Immature natural killer cell (primary cell): ENCODE measurements at regions not wholly inside any gene's neighbourhood (a gene's known extent, or its start where the extent isn't known, plus 50 kb on each side); places are given as distances from the start of the nearest gene placed in this dataset.
"Not testable (repeated sequence)": the region's sequence is repeated elsewhere in the genome, so short reads cannot be mapped to it uniquely, and the experiment has no call there.

Source experiments
- DNase-seq, 3 donors: peaks; one replicate each; pipeline ENCODE4 v3.0.0; 2022; ENCODE audit warnings: mixed read lengths in 1 of 3
- H3K27ac Mint-ChIP-seq, 6 donors: one replicate each; pipeline ENCODE4 v1.8.0; 2020; ENCODE audit warnings: mixed read lengths in 6 of 6, mild to moderate bottlenecking in 5 of 6, inconsistent platforms in 4 of 6, moderate library complexity in 3 of 6
- H3K27me3 Mint-ChIP-seq, 3 donors: one replicate each; pipeline ENCODE4 v1.8.0; 2020 to 2021; ENCODE audit warnings: low read depth in 3 of 3, mild to moderate bottlenecking in 3 of 3, mixed read lengths in 3 of 3, moderate library complexity in 3 of 3, inconsistent platforms in 1 of 3
- H3K36me3 Mint-ChIP-seq, 3 donors: one replicate each; pipeline ENCODE4 v1.8.0; 2020; ENCODE audit warnings: mixed read lengths in 3 of 3, inconsistent platforms in 2 of 3, mild to moderate bottlenecking in 2 of 3
- H3K4me1 Mint-ChIP-seq, 2 donors: one replicate each; pipeline ENCODE4 v1.8.0; 2020; ENCODE audit warnings: inconsistent platforms in 2 of 2, mild to moderate bottlenecking in 2 of 2, mixed read lengths in 2 of 2, moderate library complexity in 1 of 2
- H3K4me3 Mint-ChIP-seq, 5 donors: one replicate each; pipeline ENCODE4 v1.8.0; 2020; ENCODE audit warnings: mild to moderate bottlenecking in 5 of 5, mixed read lengths in 5 of 5, inconsistent platforms in 3 of 5, moderate library complexity in 3 of 5
- H3K9me3 Mint-ChIP-seq, 6 donors: one replicate each; pipeline ENCODE4 v1.8.0; 2020; ENCODE audit warnings: mild to moderate bottlenecking in 6 of 6, mixed read lengths in 6 of 6, inconsistent platforms in 4 of 6, moderate library complexity in 3 of 6

DNA sequence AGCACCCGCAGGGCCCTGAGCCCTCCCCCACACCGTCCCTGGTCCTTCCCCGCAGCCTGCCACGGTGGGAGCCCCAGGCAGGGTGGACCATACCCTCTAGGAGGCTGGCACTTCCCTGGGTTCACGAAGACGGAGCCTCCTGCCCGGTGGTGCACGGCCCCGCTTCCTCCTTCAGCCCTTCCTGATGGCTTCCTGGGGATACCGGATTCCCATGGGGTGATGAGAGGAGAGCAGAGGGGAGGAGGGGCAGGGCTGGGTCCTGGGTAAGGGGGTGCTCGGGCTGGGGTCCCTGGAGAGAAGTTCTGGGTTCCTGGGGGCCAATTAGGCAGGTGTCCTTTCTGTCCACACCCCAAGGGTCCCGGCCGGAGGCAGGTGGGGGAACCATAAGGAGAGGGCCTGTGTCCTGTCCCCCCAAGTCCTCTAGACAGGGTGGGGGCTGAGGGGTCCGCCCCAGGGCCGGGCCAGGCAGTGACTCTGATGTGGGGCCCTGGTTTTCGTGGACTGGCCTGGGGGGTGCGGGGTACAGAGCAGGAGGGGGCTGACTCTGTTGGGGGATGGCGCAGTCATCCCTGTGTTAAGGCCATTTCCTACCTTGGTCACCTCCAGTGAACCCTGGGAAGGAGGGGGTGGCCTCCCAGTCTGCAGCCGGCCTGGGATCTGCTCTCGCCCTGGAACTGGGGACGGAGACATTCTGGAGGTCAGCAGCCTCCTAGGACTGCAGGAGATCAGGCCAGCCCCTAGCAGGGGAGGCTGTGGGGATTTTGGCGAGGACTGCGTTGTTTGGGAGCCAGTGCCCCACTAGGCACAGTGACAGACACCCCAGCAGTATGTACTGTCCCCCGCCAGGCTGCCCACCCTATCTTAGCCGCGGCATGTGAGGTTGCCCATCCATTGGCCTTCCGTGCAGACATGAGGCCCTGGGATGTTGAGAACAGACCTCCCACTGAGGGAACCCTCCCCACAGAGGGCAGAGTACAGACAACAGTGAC is 366.4 kb downstream of the TMEM121 start:
- H3K27ac Mint-ChIP-seq, DNase-seq, H3K4me3 Mint-ChIP-seq, H3K9me3 Mint-ChIP-seq, H3K27me3 Mint-ChIP-seq, H3K36me3 Mint-ChIP-seq, H3K4me1 Mint-ChIP-seq: not testable (repeated sequence)

DNA sequence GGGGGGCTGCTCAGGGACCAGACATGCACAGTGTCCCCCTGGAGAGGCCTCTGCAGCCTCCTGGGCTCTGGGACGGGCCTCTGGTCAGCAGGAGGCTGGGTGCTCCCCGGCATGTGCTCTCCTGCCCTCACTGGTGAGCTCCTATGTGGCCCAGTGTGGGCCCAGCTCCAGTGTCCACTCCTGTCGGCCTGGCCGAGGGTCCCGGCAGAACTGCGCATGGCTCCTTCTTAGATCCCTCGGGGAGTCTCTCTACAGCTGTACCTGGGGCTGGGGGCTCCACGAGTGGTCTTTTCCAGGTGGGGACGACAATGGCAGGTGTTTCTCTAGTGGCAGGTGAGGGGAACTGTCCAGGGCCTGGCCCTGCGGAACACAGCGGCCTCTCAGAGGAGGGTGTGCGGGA is 367.3 kb downstream of the TMEM121 start:
- not testable (repeated sequence) for H3K36me3 Mint-ChIP-seq, H3K27ac Mint-ChIP-seq, H3K9me3 Mint-ChIP-seq, H3K4me3 Mint-ChIP-seq, H3K4me1 Mint-ChIP-seq, H3K27me3 Mint-ChIP-seq, DNase-seq

DNA sequence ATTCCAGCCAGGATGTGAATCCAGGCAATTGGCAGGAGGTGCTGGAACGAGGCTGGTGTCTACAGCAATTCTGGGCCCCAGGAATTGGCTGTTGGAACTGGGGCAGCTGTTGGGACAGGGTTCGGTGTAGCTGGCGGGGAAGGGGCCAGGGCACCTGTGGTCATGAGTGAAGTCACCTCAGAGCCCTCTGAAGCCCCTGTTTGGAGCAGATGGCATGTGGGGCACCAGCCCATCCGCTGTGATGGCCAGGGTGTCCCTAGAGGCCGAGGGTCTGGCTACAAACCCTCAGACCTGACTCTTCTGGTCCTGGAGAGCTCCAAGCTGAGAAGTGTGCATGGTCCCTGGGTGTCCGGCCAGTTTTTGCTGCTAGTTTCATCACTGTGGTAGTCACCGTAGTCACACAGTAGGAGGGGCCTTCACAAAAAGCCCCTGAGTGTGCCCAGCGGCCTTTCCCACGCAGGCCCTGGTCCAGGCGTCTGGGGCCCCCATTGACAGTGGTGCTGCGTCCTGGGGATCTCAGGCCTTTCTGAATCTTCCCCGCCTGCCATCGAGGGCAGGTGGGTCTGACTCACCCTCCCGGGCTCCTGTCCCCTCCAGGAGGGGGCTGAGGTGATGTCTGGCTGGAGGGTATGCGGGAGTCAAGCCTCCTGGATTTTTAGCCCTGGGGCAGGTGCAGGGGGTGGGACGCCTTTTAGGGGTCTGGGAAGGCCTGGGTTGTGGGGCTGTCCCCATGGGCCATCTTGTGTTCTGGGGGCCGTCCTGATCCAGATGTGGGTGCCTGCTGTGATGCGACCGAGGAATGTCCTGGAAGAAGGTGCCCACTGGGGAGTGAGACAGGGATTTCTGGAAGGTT is 368.0 kb downstream of the TMEM121 start:
- no peaks in the 10 kb centered on the region for H3K9me3 Mint-ChIP-seq
- H3K4me3 Mint-ChIP-seq, result no peak overlapping the region
- peaks cover 0 to 9% (median 3%) of the 10 kb centered on the region in 3 donors for H3K27me3 Mint-ChIP-seq
- H3K4me1 Mint-ChIP-seq, result no peaks in the 10 kb centered on the region
- no peak overlapping the region for H3K27ac Mint-ChIP-seq
- H3K36me3 Mint-ChIP-seq, result no peaks in the 10 kb centered on the region
- DNase-seq, result no peak

DNA sequence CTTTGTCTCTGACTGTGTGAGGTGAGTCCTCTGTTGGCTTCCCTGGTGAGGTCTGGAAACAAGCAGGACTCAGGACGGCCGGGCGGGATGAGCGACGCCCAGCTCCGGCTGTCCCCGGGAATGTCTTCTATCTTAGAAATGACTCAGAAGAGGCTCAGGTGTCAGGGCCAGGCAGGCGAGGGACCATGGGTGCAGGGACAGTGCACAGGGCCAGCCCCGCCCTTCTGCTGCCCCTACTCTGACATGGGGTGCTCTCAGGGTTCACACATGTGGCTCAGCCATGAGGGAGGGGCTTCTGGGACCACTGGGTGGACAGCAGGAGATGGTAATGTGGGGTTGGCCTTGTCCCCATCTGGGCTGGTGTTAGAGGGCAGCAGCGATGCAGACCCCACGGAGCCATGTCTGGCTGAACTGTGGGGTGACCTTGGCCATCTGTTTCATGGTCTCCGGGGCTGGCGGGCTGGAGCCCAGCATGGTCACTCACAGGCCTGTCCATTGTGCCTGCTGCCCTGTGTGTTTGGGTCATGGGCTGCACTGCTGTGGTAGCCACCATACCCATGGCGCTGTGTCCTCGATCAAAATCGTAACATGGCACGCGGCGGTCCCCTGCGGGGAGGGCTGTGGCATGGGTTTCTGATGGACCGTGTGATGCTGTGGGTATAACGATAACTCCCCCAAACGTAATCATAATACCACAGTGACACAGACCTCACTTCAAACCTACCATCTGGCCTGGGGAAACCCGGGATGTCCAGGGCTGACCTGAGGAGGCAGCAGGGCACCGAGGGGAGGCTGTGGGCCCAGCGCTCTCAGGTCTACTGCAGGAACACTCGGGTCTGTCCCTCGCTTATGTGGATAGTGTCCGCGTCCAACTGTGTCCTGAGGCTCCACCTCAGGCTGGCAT is 368.8 kb downstream of the TMEM121 start:
- no peaks in the 10 kb centered on the region for H3K9me3 Mint-ChIP-seq
- H3K27me3 Mint-ChIP-seq, result peaks cover 0 to 9% (median 3%) of the 10 kb centered on the region in 3 donors
- no peaks in the 10 kb centered on the region for H3K36me3 Mint-ChIP-seq
- H3K4me1 Mint-ChIP-seq, result no peaks in the 10 kb centered on the region
- DNase-seq, result no peak
- H3K4me3 Mint-ChIP-seq, result no peak overlapping the region
- H3K27ac Mint-ChIP-seq, result no peak overlapping the region

DNA sequence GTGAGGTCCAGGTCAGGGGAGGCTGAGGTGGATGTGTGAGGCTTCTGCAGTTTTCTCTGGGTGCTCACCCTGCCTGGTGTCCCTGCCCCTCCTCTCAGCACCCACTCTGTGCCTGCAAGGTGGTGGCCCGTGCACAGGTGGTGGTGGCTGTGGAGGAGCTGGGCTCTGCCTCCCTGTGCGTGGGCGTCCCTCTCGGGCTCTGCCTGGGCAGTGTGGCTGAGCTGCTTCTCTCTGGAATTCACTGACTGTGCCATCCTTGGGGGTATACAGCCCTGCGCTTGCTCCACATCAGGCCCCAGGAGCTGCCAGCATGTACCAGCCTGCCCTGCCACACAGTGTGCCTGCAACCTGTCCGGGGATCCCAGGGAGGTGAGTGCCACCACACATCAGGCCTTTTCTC is 369.8 kb downstream of the TMEM121 start:
- H3K36me3 Mint-ChIP-seq, H3K4me1 Mint-ChIP-seq, H3K27ac Mint-ChIP-seq, H3K27me3 Mint-ChIP-seq, DNase-seq, H3K9me3 Mint-ChIP-seq, H3K4me3 Mint-ChIP-seq: not testable (repeated sequence)

DNA sequence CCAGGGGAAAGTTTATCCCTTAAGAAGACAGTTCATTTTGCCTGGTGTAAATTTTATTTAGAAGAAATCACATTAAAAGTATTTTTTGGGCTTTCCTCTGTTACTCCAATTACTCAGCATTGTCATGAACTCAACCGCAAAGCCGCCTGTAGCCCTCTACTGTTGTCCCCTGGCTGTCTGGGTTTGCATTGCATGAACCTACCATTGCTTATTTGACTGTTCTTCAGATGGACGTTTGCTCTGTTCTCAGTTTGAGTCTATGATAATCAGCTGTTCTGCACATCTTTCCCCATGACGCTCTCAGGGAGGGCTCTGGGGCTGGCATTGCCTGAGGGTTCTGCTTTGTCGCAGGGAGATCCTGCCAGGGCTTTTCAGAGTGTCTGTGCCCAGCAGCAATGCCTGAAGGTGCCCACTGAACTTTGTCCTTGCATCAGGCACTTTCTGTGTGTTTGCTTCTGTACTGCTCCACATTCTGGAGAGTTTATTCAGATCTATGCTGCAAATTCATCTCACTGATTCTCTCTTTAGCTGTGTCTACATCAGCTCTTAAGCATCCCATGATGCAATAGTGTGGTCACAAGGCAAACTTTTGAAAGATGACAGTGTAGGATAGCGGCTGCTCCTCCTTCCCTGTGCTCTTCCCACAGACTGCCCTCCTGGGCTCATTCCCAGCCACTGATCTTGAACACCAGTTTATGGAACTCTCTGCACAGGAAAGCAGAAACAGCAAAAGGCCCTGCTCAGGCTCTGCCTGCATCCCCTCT is 370.8 kb downstream of the TMEM121 start:
- not testable (repeated sequence) for H3K27me3 Mint-ChIP-seq, H3K9me3 Mint-ChIP-seq, DNase-seq, H3K4me1 Mint-ChIP-seq, H3K4me3 Mint-ChIP-seq, H3K36me3 Mint-ChIP-seq, H3K27ac Mint-ChIP-seq

DNA sequence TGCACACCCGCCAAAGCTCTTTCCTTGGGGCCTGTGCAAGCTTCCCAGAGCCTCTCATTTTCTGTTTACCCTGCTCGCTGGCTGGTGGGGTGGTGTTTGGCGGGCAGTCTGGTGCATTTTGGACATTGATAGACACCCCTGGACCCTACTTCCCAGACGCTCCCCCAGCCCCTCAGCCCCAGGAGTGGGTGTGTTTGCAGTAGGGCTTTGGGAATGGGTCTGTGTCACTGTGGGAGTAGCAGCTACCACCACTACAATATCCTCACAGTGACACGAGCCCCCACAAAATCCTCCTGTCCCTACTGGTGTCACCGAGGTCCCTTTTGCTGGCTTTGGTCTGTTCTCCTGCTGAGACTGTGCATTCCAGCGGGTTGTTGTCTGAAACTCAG is 371.3 kb downstream of the TMEM121 start:
- H3K36me3 Mint-ChIP-seq, result no peaks in the 10 kb centered on the region
- no peak for DNase-seq
- H3K9me3 Mint-ChIP-seq, result no peaks in the 10 kb centered on the region
- peaks cover 0 to 9% (median 3%) of the 10 kb centered on the region in 3 donors for H3K27me3 Mint-ChIP-seq
- H3K27ac Mint-ChIP-seq, result no peak overlapping the region
- H3K4me3 Mint-ChIP-seq, result no peak overlapping the region
- no peaks in the 10 kb centered on the region for H3K4me1 Mint-ChIP-seq

DNA sequence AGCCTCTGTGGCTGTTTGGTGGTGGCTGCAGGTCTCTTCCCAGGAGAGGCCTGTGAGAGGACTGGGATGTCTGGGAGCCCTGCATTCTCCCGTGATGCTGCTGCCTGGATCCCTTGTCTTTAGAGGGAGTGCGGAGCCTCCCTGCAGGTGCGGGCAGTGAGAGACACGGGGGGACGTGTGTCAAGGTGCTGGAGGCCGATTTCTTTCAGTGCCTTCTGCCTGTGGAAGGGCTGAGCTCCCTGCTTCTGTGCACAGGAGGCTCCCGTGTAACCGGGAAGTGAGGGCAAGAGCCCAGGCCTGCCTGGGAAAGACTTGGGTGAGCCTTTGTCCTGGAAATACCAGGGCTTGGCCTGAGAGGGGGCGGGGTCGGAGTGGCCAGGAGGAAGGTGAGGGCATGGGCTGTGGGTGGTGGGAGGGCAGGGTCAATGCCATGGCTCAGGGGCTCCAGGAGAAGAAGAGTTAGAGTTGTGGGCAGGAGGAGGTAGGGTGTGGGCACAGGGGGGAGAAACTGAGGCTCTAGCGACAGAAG is 372.2 kb downstream of the TMEM121 start:
- H3K27ac Mint-ChIP-seq, result no peak overlapping the region
- H3K9me3 Mint-ChIP-seq, result no peaks in the 10 kb centered on the region
- no peaks in the 10 kb centered on the region for H3K4me1 Mint-ChIP-seq
- no peak overlapping the region for H3K4me3 Mint-ChIP-seq
- peaks cover 0 to 13% (median 3%) of the 10 kb centered on the region in 3 donors for H3K27me3 Mint-ChIP-seq
- H3K36me3 Mint-ChIP-seq, result no peaks in the 10 kb centered on the region
- DNase-seq, result no peak

DNA sequence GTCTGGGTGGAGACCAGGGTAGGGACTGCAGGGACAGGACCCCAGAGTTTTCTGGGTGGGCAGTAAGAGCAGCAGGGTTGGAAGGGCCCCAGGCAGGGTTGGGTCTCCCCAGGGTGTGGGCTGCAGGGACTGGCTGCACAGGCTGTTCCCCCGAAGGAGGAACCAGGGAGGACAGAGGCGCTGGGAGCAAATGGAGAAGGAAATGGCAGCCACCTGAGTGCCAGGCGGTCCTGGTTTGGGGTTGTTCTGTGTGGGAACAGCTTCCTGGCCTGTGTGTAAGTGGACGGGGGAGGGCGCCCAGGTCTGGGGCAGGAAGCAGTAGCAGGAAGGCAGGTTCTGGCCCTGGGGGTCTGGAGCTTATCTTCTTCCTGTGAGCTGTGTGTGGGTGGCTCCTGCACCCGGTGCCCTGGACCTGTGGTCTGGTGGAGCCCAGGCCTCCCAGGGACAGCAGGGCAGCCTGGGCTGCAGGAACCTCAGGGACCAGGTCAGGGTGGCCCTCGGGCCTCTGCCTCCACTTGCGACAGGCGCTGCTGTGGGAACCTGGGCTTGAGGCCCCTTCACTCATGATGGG is 372.8 kb downstream of the TMEM121 start:
- Mint-ChIP-seq H3K27me3 (peaks cover 0 to 13% (median 3%) of the 10 kb centered on the region in 3 donors), H3K27ac (no peak overlapping the region), H3K4me3 (no peak overlapping the region), H3K9me3 (no peaks in the 10 kb centered on the region), H3K36me3 (no peaks in the 10 kb centered on the region), H3K4me1 (no peaks in the 10 kb centered on the region)
- DNase-seq, result no peak

DNA sequence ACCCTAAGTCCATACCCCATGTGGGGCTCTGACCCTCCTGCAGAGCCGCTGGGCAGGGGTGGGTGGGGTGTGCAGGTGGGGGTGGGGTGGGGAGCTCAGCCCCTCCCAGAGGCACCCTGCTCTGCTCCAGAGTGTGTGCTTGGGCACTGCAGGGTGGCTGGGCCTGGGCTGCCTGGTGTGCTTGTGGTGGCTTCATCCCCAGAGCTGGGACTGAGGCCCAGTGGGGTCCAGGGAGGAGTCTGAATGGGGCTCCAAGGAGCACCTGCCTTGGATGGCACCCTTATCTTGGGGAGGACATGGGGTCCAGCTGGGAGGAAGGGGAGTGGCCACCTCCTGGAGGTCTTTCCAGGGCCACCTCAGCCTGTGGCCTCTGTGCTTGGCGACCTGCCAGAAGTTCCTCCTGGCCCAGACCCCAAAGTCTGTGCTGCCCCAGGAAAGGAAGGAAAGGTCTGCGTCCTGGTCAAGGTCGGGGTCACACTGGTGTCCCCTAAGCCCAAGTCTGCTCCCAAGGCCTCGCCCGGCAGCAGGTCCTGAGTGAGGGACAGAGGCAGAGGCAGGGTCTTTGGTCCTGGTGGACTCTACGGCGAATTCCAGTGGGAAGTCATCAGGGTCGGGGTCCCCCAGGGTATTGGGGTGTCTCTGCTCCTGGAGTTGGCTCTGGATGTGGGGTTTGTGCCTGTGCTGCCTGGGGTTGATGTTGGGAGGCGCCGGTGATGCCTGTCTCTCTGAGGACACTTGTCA is 373.4 kb downstream of the TMEM121 start:
- H3K9me3 Mint-ChIP-seq, result no peaks in the 10 kb centered on the region
- no peak overlapping the region for H3K4me3 Mint-ChIP-seq
- DNase-seq, result no peak
- H3K36me3 Mint-ChIP-seq, result no peaks in the 10 kb centered on the region
- H3K27me3 Mint-ChIP-seq, result peaks cover 0 to 13% (median 3%) of the 10 kb centered on the region in 3 donors
- H3K27ac Mint-ChIP-seq, result no peak overlapping the region
- no peaks in the 10 kb centered on the region for H3K4me1 Mint-ChIP-seq

DNA sequence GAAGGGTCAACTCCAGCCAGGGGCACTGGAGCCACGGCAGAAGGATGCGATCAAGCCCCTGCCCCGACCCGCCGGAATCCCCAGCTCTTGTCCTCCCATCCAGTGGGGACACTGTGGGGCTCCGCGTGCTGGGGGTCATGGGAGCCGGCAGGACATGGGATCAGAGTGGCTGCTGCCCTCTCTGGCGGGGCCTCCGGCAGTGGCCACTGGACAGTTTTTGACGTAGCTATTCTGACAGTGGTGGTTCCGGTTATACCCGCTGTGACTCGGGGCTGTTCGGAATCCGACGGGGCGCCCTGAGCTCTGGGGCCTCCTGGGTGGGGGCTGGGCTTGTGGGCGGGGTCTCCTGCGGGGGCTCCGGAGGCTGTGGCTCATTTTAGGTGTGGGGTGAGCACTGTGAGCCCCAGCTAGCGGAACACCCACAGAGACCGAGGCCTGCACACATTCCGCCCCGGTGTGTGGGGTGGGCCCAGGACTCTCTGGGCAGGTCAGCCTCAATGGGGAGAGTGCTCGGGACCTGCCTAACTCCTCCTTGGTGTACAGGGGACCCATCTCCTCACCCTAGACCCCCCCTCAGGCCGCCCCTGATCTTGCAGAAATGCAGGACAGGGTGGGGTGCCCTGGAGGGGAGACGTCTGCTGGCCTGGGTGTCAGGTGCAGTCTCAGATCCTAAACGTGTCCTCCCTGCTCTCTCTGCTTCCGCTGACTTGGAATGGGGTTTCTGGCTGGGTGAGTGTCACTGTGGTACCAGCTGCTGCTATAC is 374.2 kb downstream of the TMEM121 start:
- no peaks in the 10 kb centered on the region for H3K4me1 Mint-ChIP-seq
- no peak for DNase-seq
- no peaks in the 10 kb centered on the region for H3K9me3 Mint-ChIP-seq
- H3K27ac Mint-ChIP-seq, result no peak overlapping the region
- peaks cover 0 to 13% (median 3%) of the 10 kb centered on the region in 3 donors for H3K27me3 Mint-ChIP-seq
- no peaks in the 10 kb centered on the region for H3K36me3 Mint-ChIP-seq
- H3K4me3 Mint-ChIP-seq, result no peak overlapping the region
